VCaP (cell line): ENCODE measurements at regions not wholly inside any gene's neighbourhood (a gene's known extent, or its start where the extent isn't known, plus 50 kb on each side); places are given as distances from the start of the nearest gene placed in this dataset.

ENCODE experiments used
- H3K27ac ChIP-seq: fragments of 450-650 bp; 2 replicates; pipeline ENCODE4 v1.5.1; 2017
- TF ChIP-seq, protein P1 (sequence below): fragments of 450-650 bp; conservative IDR thresholded peaks from 2 replicates; pipeline ENCODE4 v1.5.1; 2017; ENCODE audit warnings: mild to moderate bottlenecking, moderate library complexity

DNA sequence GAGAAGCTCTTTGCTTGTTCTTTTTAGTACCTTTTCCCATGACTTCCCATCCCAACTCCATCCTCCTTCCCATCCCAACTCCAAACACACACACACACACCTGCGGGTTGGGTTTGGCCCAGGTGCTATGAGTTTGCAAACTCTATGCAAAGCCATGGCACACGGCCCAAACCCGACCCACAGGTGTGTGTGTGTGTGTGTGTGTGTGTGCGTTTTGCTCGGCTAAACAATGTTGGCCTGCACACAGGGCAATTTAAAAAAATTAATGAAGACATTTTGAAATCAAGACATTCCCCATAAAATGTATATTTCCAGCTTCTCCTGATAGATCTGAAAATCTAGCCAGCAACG lies 103.7 kb upstream of the TLE3 start:
- TF ChIP-seq, protein P1, sequence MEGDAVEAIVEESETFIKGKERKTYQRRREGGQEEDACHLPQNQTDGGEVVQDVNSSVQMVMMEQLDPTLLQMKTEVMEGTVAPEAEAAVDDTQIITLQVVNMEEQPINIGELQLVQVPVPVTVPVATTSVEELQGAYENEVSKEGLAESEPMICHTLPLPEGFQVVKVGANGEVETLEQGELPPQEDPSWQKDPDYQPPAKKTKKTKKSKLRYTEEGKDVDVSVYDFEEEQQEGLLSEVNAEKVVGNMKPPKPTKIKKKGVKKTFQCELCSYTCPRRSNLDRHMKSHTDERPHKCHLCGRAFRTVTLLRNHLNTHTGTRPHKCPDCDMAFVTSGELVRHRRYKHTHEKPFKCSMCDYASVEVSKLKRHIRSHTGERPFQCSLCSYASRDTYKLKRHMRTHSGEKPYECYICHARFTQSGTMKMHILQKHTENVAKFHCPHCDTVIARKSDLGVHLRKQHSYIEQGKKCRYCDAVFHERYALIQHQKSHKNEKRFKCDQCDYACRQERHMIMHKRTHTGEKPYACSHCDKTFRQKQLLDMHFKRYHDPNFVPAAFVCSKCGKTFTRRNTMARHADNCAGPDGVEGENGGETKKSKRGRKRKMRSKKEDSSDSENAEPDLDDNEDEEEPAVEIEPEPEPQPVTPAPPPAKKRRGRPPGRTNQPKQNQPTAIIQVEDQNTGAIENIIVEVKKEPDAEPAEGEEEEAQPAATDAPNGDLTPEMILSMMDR: no peak
- no peak overlapping the region for H3K27ac ChIP-seq

DNA sequence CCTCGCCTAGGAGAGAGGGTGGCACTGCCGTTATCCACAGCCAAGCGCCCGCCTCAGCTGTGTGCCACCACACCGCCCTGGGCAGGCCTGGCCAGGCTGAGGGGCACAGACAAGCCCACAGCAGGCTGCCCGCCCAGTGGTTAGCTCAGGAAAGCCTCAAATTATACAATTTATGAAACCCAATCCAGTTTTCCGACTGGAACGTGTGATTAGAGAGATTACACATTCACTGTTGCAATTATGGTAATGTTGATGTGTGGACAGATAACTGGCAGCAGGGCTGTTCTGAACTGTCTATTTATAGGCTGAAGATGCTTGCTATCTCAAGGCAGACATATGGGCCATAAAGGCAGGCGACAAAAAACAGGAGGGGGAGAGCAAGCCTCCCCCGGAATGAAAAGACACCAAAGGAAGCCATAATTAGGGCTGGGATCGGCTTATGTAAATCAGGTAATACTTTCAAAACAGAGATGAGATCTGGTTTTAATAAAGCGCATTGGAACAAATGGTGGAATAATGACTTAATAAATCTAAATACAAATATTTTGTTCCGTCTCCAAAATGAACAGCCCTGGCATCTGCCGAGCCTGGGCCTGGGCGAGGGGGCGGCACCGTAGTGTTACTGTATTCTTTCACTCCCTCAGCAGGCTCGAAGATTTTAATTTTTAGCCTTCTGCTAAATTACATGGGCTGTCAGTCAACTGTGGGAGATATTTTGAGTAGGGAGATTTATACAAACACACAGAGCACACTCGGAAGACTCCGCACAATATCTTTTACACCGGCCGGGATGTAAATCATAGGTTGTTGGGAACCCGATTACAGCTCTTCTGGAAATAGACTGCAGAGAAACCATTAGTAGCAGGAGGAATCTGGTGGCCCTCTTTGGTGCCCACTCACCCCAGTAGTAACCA lies 103.1 kb upstream of the TLE3 start:
- TF ChIP-seq, protein P1: no peak
- no peak overlapping the region for H3K27ac ChIP-seq

DNA sequence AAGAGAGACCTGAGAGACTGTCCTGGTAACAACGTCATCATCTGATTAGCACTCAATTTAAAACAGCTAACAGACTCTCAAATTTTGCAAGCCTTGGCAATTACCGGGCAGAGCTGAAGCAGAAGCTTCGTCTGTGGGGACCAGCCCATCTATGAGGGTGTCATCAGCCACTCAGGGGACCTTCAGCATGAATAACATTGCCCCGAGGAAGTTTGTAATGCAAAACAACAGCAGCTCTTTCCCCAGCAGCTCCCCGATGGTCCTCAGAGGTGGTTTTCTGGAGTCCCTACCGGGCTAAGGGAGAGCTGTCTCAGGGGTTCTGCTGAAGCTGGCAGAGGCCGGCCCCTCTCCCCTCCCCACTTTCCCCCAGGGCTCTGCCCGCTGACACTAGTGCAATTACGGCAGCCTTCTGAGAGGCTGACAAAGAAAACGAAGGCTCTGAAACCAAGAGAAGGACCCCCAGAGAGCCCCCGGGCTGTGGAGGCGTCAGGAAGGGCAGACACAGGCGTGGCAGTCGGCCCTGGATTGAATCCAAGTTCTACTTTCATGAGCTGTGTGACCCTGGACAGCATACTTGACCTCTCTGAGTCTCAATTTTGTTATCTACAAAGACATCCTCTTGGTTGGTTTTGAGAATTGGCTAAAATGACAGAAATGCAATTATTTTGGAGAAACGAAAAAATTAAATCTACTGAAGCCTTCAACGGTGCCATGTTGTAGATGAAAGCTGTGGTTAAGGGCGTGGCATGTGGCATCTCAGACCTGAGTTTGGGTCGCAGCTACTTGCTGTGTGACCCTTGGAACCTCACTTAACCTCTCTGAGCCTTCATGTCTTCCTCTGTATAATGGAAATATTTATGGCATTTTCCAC lies 102.1 kb upstream of the TLE3 start:
- H3K27ac ChIP-seq: no peak overlapping the region
- TF ChIP-seq, protein P1: no peak

DNA sequence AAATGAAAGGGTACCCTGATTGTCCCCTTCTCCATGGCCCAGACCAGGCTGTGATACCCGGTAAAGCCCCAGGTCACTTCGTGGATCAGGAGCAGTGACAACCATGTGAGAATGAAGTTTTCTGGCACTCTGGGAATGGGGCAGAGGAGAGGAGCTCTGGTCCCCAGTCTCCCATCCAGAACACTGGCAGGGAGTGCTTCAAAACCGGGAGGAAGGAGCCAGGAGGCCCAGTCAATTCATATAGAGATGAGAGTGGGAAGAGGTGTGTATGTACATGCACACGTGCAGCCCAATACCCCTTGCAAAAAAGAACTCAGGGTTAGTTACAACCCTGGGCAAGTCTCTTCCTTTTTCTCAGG lies 101.4 kb upstream of the TLE3 start:
- no peak overlapping the region for H3K27ac ChIP-seq

DNA sequence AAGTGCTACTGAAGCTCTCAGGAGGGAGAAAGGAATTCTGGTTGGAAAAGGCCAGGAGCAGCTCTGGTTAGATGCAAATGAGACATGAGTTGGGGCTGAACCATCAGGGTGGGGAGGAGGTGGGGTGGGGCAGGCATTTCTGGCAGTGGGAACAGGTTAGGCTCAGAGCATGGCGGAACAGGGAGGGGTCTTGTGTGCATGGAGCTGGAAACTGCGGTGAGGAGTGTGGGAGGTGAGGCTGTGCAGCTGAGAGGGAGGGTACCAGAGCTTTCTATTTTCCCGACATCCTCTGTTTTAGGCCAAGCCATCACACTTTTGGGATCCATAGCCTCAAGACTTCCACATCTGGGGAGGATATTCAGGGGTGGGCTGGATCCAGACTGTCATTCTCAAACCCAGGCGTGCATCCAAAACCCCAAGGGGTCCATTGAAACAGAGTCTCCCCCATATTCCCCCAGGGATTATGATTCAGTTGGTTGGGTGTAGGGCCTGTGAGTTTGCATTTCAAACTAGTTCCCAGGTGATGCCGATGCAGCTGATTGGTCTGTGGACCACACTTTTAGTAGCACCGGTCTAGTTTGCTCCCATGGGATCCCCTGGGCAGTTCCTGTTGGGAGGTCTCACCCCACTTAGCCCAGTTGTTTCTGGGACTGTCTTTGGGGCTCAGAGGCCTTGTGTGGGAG lies 100.9 kb upstream of the TLE3 start:
- no peak overlapping the region for H3K27ac ChIP-seq
- TF ChIP-seq, protein P1: no peak

More for the DNA sequence above, 101.4 kb upstream of the TLE3 start:
- TF ChIP-seq, protein P1: no peak

DNA sequence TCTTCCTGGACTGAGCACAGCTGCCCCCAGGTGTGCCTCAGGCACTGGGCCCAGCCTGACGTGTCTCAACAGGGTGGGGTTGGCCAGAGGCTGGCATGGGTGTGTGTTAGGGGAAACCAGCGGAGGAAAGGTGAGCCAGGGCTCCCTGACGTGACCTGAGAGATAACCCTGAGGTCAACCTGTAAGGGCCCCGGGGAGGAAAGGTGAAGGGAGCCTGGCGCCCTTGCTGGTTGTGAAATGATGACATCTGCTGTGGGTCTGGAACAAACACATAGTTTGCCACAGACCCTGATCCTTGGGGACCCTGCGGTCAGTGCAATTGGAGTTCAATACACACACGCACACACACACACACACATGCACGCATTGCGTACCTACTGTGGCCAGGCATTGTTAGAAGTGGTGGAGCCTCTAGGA lies 100.2 kb upstream of the TLE3 start:
- no peak overlapping the region for H3K27ac ChIP-seq
- TF ChIP-seq, protein P1: no peak
